Stimulated activated CD8-positive, alpha-beta memory T cell treated with anti-CD3 and anti-CD28 coated beads, Interleukin-15, amount 100 ng/mL, for 48 hours (primary cell): ENCODE measurements at regions not wholly inside any gene's neighbourhood (a gene's known extent, or its start where the extent isn't known, plus 50 kb on each side); places are given as distances from the start of the nearest gene placed in this dataset.

ENCODE experiments used
- DNase-seq, 2 donors: peaks; one replicate each; pipeline ENCODE4 v3.0.0-alpha.2; 2020; ENCODE audit warnings: low read depth in 2 of 2

GRCh38 chr2:29974086-29974485, 52.7 kb upstream of the ALK start:
- no peak for DNase-seq

DNA sequence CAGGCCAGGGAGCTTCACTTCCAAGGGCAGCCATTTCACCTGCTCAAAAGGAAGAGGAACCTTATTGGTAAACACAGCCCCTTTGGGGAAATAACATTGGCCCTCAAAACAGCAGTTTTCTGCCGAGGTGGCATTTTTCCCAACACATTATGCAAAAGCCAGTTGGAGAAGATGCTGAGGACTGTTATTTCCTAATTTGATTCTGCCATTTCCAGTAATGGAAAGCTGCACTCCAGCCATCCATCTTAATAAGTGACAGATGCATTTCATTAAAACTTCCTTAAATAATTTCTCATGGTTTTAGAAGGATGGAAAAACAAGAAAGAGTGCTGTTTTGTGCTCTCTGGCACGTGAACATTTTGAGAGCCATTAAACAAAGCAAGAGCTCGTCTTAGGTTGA, 55.9 kb upstream of the ALK start:
- no peak for DNase-seq

- no peak for DNase-seq
Observed at GRCh38 chr2:29981402-29981801, 60.0 kb upstream of the ALK start.

GRCh38 chr2:29983308-29983707, 61.9 kb upstream of the ALK start:
- no peak for DNase-seq

- no peak for DNase-seq
Observed at GRCh38 chr2:29987146-29987545, 65.8 kb upstream of the ALK start.

DNA sequence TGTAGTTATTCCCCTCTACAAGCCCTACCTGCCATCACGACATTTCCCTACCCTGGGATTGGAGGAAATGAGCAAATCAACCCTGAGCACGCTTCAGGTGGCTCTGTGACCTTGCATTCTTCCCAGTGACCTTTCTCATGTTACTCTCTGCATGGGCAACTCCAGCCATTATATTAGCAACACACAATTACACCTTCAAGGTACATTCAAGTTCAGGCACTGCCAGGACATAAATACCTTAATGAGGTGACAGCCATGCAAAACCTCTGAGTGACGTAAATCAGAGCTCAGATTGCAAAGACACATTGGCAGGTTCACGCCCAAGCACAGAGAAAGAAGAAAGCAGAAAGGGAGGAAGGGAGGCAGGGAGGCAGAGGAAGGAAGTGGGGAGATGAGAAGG, 68.7 kb upstream of the ALK start:
- no peak for DNase-seq

- DNase-seq, result no peak
Observed at GRCh38 chr2:29991086-29991485, 69.7 kb upstream of the ALK start.

GRCh38 chr2:29995241-29995640, 73.9 kb upstream of the ALK start:
- no peak for DNase-seq

DNA sequence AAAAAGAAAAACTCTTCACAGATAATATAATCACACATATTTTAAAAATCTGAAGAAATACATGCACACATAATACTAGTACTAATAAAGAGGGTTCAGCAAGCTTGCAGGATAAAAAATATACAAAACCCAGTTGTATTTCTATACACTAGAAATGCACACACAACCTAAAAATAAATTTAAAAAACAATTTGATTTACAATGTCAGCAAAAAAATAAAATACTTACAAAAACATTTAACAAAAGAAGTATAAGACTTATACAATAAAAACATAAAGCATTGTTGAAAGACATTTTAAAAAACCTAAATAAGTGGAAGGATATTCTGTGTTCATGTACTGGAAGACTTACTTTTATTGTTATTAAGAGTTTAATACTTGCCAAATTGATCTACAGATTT, 81.7 kb upstream of the ALK start:
- no peak for DNase-seq

- no peak for DNase-seq
Observed at GRCh38 chr2:30022444-30023071, 101.2 kb upstream of the ALK start.

DNA sequence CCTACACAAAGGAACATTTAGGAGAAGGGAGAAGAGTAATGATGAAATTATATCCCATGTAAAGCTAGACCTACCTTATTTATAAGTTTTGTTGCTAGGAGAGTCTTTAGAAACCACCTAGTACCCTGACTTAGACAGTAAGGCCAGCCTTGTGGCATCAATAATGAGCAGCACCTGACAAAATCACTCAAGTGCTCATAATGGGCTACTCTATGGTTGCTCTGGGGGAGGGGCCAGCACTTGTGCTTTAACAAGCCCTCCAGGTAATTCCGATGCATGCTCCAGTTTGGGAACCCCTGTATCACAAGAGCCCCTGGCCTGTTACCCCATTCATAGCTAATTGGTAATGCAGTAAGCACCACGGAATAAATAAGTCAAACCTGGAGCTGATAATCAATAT, 102.9 kb upstream of the ALK start:
- DNase-seq, result no peak

DNA sequence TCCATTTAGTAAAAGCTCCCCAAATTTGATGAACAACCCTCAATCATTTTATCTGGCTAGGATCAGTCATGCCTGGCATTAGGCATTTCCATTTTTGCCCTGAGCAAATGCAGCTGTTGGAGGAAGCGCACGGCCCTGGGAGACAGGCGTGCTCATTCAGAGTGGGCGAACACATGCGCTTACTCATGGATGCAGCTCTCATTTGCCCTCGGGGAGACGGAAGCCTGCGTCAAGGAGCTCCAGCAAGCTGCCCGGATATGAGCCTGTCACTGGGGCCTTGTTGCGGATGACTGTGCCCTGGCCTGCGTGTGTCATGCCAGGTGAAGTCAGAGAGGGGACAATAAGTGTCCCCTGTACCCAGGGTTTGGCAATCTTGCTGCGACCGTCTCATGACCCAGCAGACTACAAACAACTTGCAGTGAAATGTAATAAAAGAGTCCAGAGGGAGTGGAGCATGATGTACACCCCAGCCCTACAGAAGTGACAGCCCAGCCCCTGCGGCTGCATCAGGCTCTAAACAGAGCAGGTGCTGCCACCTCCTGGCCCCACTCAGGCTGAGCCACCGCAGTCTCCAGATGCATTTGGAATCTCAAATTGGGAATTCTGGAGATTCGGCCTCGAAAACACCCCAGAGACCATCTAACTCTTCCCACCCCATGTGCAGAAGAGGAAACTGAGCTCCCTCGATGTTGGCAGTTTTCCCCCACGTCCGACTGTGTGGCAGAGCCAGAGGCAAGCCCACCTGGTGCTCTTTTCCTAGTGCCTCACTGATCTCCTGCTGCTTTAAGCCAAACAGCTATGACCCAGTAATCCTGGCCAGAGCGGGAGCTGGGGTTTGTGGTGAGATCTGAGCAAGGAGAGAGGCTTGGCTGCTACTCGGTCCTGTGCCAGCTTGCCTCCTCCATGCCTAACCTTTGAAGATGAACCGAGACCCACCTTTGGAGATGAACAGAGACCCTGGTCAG, 105.0 kb upstream of the ALK start:
- DNase-seq, result no peak

GRCh38 chr2:30029804-30030203, 108.4 kb upstream of the ALK start:
- DNase-seq, result no peak

- no peak for DNase-seq
Observed at GRCh38 chr2:30030361-30030760, 109.0 kb upstream of the ALK start.

GRCh38 chr2:30031184-30031583, 109.8 kb upstream of the ALK start:
- DNase-seq, result no peak

GRCh38 chr2:30034052-30034775, 112.6 kb upstream of the YPEL5 start:
- DNase-seq, result no peak

DNA sequence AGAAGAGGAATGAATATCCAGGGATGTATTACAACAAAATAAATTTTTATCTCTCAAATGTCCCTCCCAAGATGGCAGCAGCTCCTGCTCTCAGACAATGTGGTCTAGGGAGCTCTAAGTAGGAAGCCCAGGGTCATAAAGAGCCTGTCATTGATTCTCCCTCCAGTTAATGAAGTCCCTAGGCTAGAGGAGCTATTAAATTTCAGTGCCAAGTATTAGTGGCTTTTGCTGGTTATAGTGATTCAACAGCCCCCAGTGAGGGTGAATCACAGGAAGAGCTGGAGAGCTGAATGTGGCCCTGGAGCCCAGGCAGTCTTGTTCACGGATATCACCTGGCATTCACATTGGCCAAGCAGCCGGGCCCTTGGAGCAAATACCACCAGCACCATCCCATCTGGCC, 109.8 kb upstream of the YPEL5 start:
- DNase-seq, result no peak

- DNase-seq, result no peak
Observed at GRCh38 chr2:30038419-30038818, 108.4 kb upstream of the YPEL5 start.

GRCh38 chr2:30039101-30039500, 107.7 kb upstream of the YPEL5 start:
- DNase-seq, result no peak

- no peak for DNase-seq
Observed at GRCh38 chr2:30040147-30040546, 106.7 kb upstream of the YPEL5 start.

DNA sequence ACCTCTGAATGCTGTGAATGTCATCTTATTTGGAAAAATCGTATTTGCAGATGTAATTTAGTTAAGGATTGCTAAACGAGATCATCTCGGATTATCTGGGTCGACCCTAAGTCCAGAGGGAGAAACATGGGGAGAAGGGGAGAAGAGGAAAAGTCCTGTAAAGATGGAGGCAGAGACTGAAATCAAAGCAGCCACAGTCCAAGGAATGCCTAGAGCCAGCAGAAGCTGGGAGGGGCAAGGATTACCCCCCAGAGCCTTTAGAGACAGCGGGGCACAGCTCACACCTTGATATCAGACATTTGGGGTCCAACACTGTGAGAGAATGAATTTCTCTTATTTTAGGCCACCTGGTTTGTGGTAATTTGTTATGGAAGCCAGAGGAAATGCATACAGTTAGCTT, 104.9 kb upstream of the YPEL5 start:
- DNase-seq, result no peak

DNA sequence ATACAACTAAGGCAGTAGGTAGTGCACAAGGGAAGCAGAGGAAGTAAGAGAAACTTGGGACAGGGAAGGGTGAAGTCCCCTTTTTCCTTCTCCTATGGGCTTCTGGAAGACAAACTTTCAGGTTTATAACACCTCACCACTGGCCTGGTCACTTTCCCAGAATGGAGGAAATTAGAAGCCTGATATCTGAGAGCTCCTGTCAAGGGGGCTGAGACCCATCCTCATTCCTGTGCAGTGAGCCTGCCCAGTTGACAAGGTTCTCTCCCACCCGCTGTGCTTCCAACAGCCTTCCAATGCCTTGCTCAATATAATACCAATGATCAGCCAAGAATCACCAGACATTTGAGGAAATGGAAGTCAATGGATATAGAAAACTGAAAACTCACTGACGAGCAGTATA, 100.4 kb upstream of the YPEL5 start:
- DNase-seq, result no peak

DNA sequence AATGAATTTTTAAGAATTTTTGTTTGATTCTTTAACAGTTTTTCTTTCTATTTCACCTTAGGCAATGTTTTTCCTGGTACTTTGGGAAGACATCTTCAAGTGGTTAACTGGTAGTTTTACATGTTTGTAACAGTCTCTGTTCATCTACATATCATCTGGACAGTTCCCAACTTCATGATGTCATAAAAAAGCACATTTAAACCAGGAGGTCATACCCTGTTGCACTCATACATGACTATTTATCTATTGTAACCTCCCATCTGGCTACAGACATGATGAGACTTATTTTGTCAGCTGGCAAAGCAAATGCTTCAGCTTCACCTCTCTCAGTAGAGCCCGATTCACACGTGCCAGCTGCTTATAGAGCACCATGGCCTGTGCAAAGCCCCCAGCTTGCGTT, 99.8 kb upstream of the YPEL5 start:
- no peak for DNase-seq
